ENCODE measurements at regions not wholly inside any gene's neighbourhood (a gene's known extent, or its start where the extent isn't known, plus 50 kb on each side); places are given as distances from the start of the nearest gene placed in this dataset.

GRCh38 chr7:132733860-132734259 lies 157.6 kb upstream of the PLXNA4 start:
- DNase-seq (ENCODE audit: low read depth, low spot score), result no peak

- DNase-seq (ENCODE audit: low read depth, low spot score), result no peak
Measured at GRCh38 chr7:132732321-132732865, 156.1 kb upstream of the PLXNA4 start.

GRCh38 chr7:132730105-132730504 lies 153.8 kb upstream of the PLXNA4 start:
- no peak for DNase-seq (ENCODE audit: low read depth, low spot score)

- no peak for DNase-seq (ENCODE audit: low read depth, low spot score)
Measured at GRCh38 chr7:132723506-132724081, 147.3 kb upstream of the PLXNA4 start.

- DNase-seq (ENCODE audit: low read depth, low spot score), result no peak
Measured at GRCh38 chr7:132720835-132721234, 144.6 kb upstream of the PLXNA4 start.

GRCh38 chr7:132713893-132714292 lies 137.6 kb upstream of the PLXNA4 start:
- no peak for DNase-seq (ENCODE audit: low read depth, low spot score)

GRCh38 chr7:132709971-132710567 lies 133.8 kb upstream of the PLXNA4 start:
- DNase-seq (ENCODE audit: low read depth, low spot score), result peak; percentile 49

- no peak for DNase-seq (ENCODE audit: low read depth, low spot score)
Measured at GRCh38 chr7:132708470-132708869, 132.2 kb upstream of the PLXNA4 start.

GRCh38 chr7:132705146-132705545 lies 128.9 kb upstream of the PLXNA4 start:
- no peak for DNase-seq (ENCODE audit: low read depth, low spot score)

GRCh38 chr7:132703742-132704141 lies 127.5 kb upstream of the PLXNA4 start:
- DNase-seq (ENCODE audit: low read depth, low spot score), result no peak

GRCh38 chr7:132697003-132697402 lies 120.7 kb upstream of the PLXNA4 start:
- no peak for DNase-seq (ENCODE audit: low read depth, low spot score)

- DNase-seq (ENCODE audit: low read depth, low spot score), result no peak
Measured at GRCh38 chr7:132696332-132696731, 120.1 kb upstream of the PLXNA4 start.

- DNase-seq (ENCODE audit: low read depth, low spot score), result no peak
Measured at GRCh38 chr7:132691201-132691600, 114.9 kb upstream of the PLXNA4 start.

- DNase-seq (ENCODE audit: low read depth, low spot score), result no peak
Measured at GRCh38 chr7:132690174-132690573, 113.9 kb upstream of the PLXNA4 start.

- DNase-seq (ENCODE audit: low read depth, low spot score), result no peak
Measured at GRCh38 chr7:132687981-132688383, 111.7 kb upstream of the PLXNA4 start.

GRCh38 chr7:132687016-132687415 lies 110.7 kb upstream of the PLXNA4 start:
- no peak for DNase-seq (ENCODE audit: low read depth, low spot score)

- DNase-seq (ENCODE audit: low read depth, low spot score), result no peak
Measured at GRCh38 chr7:132685277-132685676, 109.0 kb upstream of the PLXNA4 start.

GRCh38 chr7:132683896-132684690 lies 107.8 kb upstream of the PLXNA4 start:
- no peak for DNase-seq (ENCODE audit: low read depth, low spot score)

- no peak for DNase-seq (ENCODE audit: low read depth, low spot score)
Measured at GRCh38 chr7:132681951-132682350, 105.7 kb upstream of the PLXNA4 start.

GRCh38 chr7:132680590-132680989 lies 104.3 kb upstream of the PLXNA4 start:
- DNase-seq (ENCODE audit: low read depth, low spot score), result no peak

GRCh38 chr7:132678656-132679055 lies 102.4 kb upstream of the PLXNA4 start:
- DNase-seq (ENCODE audit: low read depth, low spot score), result no peak

- peak; percentile 19 for DNase-seq (ENCODE audit: low read depth, low spot score)
Measured at GRCh38 chr7:132677918-132678317, 101.6 kb upstream of the PLXNA4 start.

Data from astrocyte of the hippocampus (primary cell).